HFFc6 (cell line): ENCODE measurements at regions not wholly inside any gene's neighbourhood (a gene's known extent, or its start where the extent isn't known, plus 50 kb on each side); places are given as distances from the start of the nearest gene placed in this dataset.

Experiments used
- DNase-seq: peaks from one replicate; pipeline ENCODE4 v3.0.0-alpha.2; 2018
- H3K27ac Mint-ChIP-seq: 2 replicates; pipeline ENCODE4 v1.8.0; 2020; ENCODE audit warnings: mild to moderate bottlenecking, mixed read lengths
- H3K27me3 Mint-ChIP-seq: 2 replicates; pipeline ENCODE4 v1.8.0; 2021; ENCODE audit warnings: mild to moderate bottlenecking, moderate library complexity, mixed read lengths; ENCODE audit not compliant: insufficient read depth
- H3K36me3 Mint-ChIP-seq: 2 replicates; pipeline ENCODE4 v1.8.0; 2021; ENCODE audit warnings: low read depth, mixed read lengths
- H3K4me1 Mint-ChIP-seq: 2 replicates; pipeline ENCODE4 v1.8.0; 2020; ENCODE audit warnings: low read depth, mixed read lengths
- H3K4me3 Mint-ChIP-seq: 2 replicates; pipeline ENCODE4 v1.8.0; 2020; ENCODE audit warnings: mild to moderate bottlenecking, moderate library complexity, mixed read lengths
- H3K9me3 Mint-ChIP-seq: 2 replicates; pipeline ENCODE4 v1.8.0; 2020; ENCODE audit warnings: mild to moderate bottlenecking, mixed read lengths
- TF ChIP-seq, protein P1 (sequence below): fragments of 200-600 bp; sonication (generic); IDR thresholded peaks from 2 replicates; pipeline ENCODE4 v1.5.0; 2021; ENCODE audit warnings: antibody characterized with exemption, mild to moderate bottlenecking

DNA sequence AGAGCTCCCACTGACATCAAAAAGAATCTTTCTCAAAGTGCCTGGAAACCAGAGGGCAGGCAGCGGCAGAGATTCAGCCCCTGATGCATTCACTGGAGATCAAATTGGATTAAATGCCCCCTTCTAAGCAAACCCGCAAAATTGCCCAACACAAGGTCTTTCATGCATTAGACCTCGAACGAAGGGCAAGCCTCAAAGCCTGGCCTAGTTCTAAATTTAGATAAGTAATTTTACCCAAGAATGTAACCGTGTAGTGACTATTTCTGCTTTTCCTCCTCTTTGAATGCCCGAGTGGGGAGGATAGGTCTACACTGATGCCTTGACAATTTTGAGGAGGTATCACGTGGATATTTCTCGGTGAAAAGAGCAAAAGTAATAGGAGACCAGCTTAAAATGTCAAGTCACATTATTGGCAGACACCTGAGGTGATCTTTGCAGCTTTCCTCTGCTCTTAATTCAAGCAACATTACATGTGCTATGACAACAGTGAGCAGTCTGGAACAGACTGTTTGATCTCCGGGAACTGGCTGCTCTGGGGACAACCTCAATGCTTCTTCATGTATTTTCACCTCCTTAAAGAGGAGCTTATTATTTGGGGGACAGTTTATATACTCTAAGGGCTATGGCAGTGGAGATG is 1263.5 kb upstream of the AUTS2 start:
- DNase-seq: no peak
- H3K4me3 Mint-ChIP-seq: no peak overlapping the region
- no peaks in the 10 kb centered on the region for H3K27me3 Mint-ChIP-seq
- H3K9me3 Mint-ChIP-seq: peaks cover 45% of the 10 kb centered on the region
- no peak overlapping the region for H3K27ac Mint-ChIP-seq
- no peaks in the 10 kb centered on the region; the same call in 1 of the 2 replicates for H3K36me3 Mint-ChIP-seq
- TF ChIP-seq, protein P1, sequence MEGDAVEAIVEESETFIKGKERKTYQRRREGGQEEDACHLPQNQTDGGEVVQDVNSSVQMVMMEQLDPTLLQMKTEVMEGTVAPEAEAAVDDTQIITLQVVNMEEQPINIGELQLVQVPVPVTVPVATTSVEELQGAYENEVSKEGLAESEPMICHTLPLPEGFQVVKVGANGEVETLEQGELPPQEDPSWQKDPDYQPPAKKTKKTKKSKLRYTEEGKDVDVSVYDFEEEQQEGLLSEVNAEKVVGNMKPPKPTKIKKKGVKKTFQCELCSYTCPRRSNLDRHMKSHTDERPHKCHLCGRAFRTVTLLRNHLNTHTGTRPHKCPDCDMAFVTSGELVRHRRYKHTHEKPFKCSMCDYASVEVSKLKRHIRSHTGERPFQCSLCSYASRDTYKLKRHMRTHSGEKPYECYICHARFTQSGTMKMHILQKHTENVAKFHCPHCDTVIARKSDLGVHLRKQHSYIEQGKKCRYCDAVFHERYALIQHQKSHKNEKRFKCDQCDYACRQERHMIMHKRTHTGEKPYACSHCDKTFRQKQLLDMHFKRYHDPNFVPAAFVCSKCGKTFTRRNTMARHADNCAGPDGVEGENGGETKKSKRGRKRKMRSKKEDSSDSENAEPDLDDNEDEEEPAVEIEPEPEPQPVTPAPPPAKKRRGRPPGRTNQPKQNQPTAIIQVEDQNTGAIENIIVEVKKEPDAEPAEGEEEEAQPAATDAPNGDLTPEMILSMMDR: no peak
- no peaks in the 10 kb centered on the region for H3K4me1 Mint-ChIP-seq

DNA sequence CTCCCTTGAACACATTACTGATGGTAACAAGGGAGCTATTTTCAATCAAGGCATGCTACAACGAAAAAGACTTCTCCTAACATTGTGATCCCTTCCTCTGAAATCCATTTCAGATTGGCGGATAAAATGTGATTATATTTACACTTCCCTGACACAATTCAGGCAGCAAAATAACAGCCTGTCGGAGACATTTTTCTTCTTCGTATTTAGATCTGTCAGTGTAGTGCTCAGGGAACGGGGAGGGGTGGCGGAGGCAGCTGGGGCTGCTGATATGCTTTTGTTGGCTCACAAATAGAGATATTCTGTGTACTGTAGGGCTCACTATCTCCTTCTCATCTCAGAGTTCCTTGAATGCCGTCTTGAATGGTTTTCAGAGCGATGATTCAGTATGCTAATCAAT is 1261.7 kb upstream of the AUTS2 start:
- H3K27ac Mint-ChIP-seq: no peak overlapping the region
- DNase-seq: no peak
- no peaks in the 10 kb centered on the region for H3K4me1 Mint-ChIP-seq
- no peaks in the 10 kb centered on the region; the same call in 1 of the 2 replicates for H3K36me3 Mint-ChIP-seq
- no peak overlapping the region for H3K4me3 Mint-ChIP-seq
- peaks cover 41% of the 10 kb centered on the region for H3K9me3 Mint-ChIP-seq
- TF ChIP-seq, protein P1: no peak
- H3K27me3 Mint-ChIP-seq: no peaks in the 10 kb centered on the region

DNA sequence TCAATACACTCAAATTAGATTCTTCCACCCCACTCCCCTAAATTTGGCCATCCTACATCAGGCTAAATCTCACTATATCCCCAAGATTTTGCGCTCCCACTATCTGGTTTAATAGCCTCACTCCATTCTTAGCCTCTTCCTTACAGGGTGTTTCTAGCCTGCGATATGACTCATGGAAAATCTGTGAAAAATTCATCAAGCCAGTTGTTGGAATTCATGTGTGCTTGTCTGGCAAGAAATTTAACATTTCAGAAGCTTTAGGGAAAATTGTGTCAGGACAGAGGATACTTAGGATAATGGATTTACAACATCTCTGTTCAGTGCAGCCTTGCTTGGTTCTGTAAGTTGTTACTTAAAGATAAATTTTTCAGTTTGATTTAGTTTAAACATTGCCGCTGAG is 1249.9 kb upstream of the AUTS2 start:
- DNase-seq: no peak
- H3K36me3 Mint-ChIP-seq: peaks cover 10% of the 10 kb centered on the region; the same call in 1 of the 2 replicates
- H3K4me3 Mint-ChIP-seq: no peak overlapping the region
- no peak overlapping the region for H3K27ac Mint-ChIP-seq
- TF ChIP-seq, protein P1: no peak
- no peaks in the 10 kb centered on the region for H3K4me1 Mint-ChIP-seq
- H3K27me3 Mint-ChIP-seq: no peaks in the 10 kb centered on the region
- peaks cover 47% of the 10 kb centered on the region for H3K9me3 Mint-ChIP-seq

GRCh38 chr7:68362745-68363518 is 1235.3 kb upstream of the AUTS2 start:
- Mint-ChIP-seq H3K36me3 (no peaks in the 10 kb centered on the region; the same call in 1 of the 2 replicates), H3K9me3 (peaks cover 63% of the 10 kb centered on the region), H3K27ac (no peak overlapping the region), H3K27me3 (no peaks in the 10 kb centered on the region; the same call in none of the 2 replicates), H3K4me3 (no peak overlapping the region), H3K4me1 (no peaks in the 10 kb centered on the region)
- TF ChIP-seq, protein P1: no peak
- no peak for DNase-seq

- no peak overlapping the region for H3K4me3 Mint-ChIP-seq
- peaks cover 68% of the 10 kb centered on the region for H3K9me3 Mint-ChIP-seq
- H3K27ac Mint-ChIP-seq: no peak overlapping the region
- no peaks in the 10 kb centered on the region for H3K4me1 Mint-ChIP-seq
- TF ChIP-seq, protein P1: no peak
- no peaks in the 10 kb centered on the region for H3K36me3 Mint-ChIP-seq
- no peak for DNase-seq
- no peaks in the 10 kb centered on the region; the same call in 1 of the 2 replicates for H3K27me3 Mint-ChIP-seq
Measured at GRCh38 chr7:68364886-68365625, 1233.2 kb upstream of the AUTS2 start.
